Peyer's patch (tissue), 4 donors: ENCODE measurements at regions not wholly inside any gene's neighbourhood (a gene's known extent, or its start where the extent isn't known, plus 50 kb on each side); places are given as distances from the start of the nearest gene placed in this dataset.

Experiments
- POLR2A ChIP-seq, 2 donors: fragments of 450-650 bp; IDR thresholded peaks; one replicate each; pipeline ENCODE4 v1.5.1; 2017; ENCODE audit warnings: antibody characterized with exemption in 2 of 2, mild to moderate bottlenecking in 2 of 2, moderate library complexity in 2 of 2
- TF ChIP-seq, protein P1 (sequence below), 6 experiments: fragments of 450-650 bp in 4 of 6; fragments of 200-600 bp in 2 of 6; sonication (generic) in 1 of 6; IDR thresholded peaks; one replicate each; pipeline ENCODE4 v1.5.1; 2017 to 2019; ENCODE audit warnings: antibody characterized with exemption in 6 of 6, mild to moderate bottlenecking in 3 of 6, moderate library complexity in 1 of 6

DNA sequence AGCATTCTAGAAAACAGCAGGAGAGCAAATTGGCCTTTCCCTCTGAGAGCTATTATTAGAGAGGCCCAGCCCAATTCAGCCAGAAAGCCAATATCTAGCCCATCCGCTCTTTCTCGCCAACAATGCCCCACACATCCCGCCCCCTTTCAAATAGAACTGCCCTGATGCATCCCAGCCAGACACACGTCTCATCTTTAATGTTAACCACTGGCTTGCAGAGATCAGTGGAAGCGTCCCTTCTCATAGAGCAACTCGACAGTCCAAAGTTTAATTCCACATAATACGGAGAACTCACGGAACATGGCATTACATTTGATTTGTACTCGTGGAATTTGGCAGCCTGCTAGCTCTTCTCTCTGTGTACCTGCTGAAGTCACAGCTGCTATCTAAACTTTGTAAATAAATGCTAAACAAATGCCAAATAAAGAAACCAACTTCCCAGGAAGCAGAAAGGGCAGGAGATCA, 304.4 kb downstream of the DHX15 start:
- TF ChIP-seq, protein P1, sequence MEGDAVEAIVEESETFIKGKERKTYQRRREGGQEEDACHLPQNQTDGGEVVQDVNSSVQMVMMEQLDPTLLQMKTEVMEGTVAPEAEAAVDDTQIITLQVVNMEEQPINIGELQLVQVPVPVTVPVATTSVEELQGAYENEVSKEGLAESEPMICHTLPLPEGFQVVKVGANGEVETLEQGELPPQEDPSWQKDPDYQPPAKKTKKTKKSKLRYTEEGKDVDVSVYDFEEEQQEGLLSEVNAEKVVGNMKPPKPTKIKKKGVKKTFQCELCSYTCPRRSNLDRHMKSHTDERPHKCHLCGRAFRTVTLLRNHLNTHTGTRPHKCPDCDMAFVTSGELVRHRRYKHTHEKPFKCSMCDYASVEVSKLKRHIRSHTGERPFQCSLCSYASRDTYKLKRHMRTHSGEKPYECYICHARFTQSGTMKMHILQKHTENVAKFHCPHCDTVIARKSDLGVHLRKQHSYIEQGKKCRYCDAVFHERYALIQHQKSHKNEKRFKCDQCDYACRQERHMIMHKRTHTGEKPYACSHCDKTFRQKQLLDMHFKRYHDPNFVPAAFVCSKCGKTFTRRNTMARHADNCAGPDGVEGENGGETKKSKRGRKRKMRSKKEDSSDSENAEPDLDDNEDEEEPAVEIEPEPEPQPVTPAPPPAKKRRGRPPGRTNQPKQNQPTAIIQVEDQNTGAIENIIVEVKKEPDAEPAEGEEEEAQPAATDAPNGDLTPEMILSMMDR (IDR thresholded peaks at IDR 0.05), result no peak
- TF ChIP-seq POLR2A (IDR thresholded peaks at IDR 0.05), result no peak
